Right lobe of liver (tissue), 4 donors: ENCODE measurements at regions not wholly inside any gene's neighbourhood (a gene's known extent, or its start where the extent isn't known, plus 50 kb on each side); places are given as distances from the start of the nearest gene placed in this dataset.

Experiments used
- POLR2A ChIP-seq: fragments of 450-650 bp; IDR thresholded peaks from one replicate; pipeline ENCODE4 v1.6.1; 2017; ENCODE audit warnings: antibody characterized with exemption, mild to moderate bottlenecking
- TF ChIP-seq, protein P1 (sequence below), 4 donors: fragments of 200-600 bp in 3 of 4; fragments of 450-650 bp in 1 of 4; IDR thresholded peaks; one replicate each; pipeline versions ENCODE4 v1.5.1 to v1.8.0; 2016 to 2022; ENCODE audit warnings: antibody characterized with exemption in 4 of 4, mild to moderate bottlenecking in 2 of 4
- donor health status: DM: no; HTN: no; CAD: no.
- donor health status: DM: no; HTN: no; CAD: no.
- donor health status: DM: no; HTN: yes; CAD: no.

DNA sequence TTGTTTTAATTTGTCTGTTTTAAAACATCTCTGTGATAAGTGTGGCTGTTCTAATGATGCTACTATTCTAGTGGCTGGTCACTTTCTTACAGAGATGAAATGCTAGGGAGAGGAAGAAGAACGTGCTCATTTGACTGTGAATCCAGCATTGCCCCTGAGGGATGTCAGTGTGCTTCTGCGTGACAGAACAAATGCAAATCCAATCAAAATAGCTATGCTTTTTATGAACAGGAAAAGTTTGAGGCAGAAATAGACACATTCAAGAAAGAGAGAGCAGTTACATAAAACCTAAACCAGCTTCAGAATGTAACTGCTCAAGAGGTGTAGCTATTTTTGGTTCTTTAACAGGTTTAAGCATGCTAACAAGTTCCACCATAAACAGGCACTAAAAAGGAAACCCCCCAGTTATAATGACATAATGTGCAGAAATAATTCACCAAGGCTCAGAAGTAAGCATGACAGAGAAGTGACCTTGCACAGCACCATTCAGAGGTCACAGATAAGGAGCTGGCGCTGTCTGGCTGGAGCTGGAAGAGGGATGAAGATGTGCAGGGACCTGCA, 385.3 kb downstream of the EPM2A start:
- TF ChIP-seq, protein P1, sequence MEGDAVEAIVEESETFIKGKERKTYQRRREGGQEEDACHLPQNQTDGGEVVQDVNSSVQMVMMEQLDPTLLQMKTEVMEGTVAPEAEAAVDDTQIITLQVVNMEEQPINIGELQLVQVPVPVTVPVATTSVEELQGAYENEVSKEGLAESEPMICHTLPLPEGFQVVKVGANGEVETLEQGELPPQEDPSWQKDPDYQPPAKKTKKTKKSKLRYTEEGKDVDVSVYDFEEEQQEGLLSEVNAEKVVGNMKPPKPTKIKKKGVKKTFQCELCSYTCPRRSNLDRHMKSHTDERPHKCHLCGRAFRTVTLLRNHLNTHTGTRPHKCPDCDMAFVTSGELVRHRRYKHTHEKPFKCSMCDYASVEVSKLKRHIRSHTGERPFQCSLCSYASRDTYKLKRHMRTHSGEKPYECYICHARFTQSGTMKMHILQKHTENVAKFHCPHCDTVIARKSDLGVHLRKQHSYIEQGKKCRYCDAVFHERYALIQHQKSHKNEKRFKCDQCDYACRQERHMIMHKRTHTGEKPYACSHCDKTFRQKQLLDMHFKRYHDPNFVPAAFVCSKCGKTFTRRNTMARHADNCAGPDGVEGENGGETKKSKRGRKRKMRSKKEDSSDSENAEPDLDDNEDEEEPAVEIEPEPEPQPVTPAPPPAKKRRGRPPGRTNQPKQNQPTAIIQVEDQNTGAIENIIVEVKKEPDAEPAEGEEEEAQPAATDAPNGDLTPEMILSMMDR (IDR thresholded peaks at IDR 0.05) = no peak
- no peak for TF ChIP-seq POLR2A
